BJ (cell line): ENCODE measurements at regions not wholly inside any gene's neighbourhood (a gene's known extent, or its start where the extent isn't known, plus 50 kb on each side); places are given as distances from the start of the nearest gene placed in this dataset.

ENCODE experiments used
- CTCF ChIA-PET: fragments of 350-600 bp; formaldehyde crosslinking; extraction: SDS; loops from one replicate; lab custom pipeline; 2021; ENCODE audit warnings: antibody characterized with exemption, inconsistent platforms; lab: Yijun Ruan, JAX
- POLR2A ChIA-PET: fragments of 300-600 bp; sonication (Branson Sonifier 250); formaldehyde crosslinking; extraction: SDS; loops from one replicate; lab custom pipeline; 2021; ENCODE audit warnings: antibody characterized with exemption; lab: Charles Lee
- DNase-seq: peaks from one replicate; pipeline ENCODE4 v3.0.0-alpha.2; 2011; ENCODE audit warnings: low read depth
- H3K27me3 ChIP-seq: 2 replicates; pipeline ENCODE4 v1.6.0; 2011; ENCODE audit warnings: low read length; ENCODE audit not compliant: control insufficient read depth, insufficient read depth
- H3K36me3 ChIP-seq: 2 replicates; pipeline ENCODE4 v1.5.1; 2011; ENCODE audit warnings: low read length; ENCODE audit not compliant: control insufficient read depth, insufficient read depth
- H3K4me3 ChIP-seq: 2 replicates; pipeline ENCODE4 v1.5.1; 2011; ENCODE audit warnings: low read depth, mild to moderate bottlenecking, control low read depth, low read length
- CTCF ChIP-seq: IDR thresholded peaks from 2 replicates; pipeline ENCODE4 v1.5.1; 2011; ENCODE audit warnings: low read depth, mild to moderate bottlenecking, control low read depth, inconsistent platforms, low read length, moderate library complexity; ENCODE audit not compliant: insufficient read depth

GRCh38 chr15:100778831-100779288 lies 100.8 kb upstream of the ALDH1A3 start:
- no peaks in the 10 kb centered on the region for H3K27me3 ChIP-seq
- TF ChIP-seq CTCF: no peak
- POLR2A ChIA-PET: no interaction called here
- DNase-seq: no peak
- no peaks in the 10 kb centered on the region for H3K36me3 ChIP-seq
- H3K4me3 ChIP-seq: no peak overlapping the region
- CTCF ChIA-PET: no interaction called here

- Histone ChIP-seq H3K4me3 (no peak overlapping the region), H3K27me3 (no peaks in the 10 kb centered on the region), H3K36me3 (no peaks in the 10 kb centered on the region)
- no peak for TF ChIP-seq CTCF
- ChIA-PET CTCF (no interaction called here), POLR2A (no interaction called here)
- no peak for DNase-seq
Observed at GRCh38 chr15:100779331-100780207, 100.1 kb upstream of the ALDH1A3 start.

DNA sequence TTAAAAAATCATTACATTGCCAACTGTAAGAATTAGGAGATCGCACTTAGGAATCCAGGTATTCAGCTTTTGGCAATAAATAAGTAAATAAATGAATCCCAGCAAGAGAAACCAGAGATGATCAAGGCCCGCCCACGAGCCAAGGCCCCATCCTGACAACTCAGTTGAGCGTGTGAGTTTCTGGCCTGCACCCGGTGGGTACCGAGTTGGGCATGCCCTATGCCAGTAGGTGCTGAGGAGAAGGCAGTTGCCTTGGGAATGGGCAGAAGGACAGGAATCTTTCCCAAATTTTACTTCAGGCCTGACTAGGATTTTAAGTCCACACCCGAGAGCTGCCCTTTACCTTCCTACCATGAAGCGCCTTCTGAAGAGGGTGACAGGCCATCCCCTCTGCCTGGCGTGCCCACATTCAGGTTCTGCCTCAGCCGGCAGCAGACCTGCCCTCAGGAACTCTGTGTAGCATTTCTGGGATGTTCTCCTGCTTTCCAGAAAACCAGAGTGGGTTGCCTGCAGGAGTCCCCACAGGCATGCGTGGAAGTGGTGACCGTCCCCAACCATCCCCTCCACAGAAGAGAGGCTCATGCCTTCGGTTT lies 99.3 kb upstream of the ALDH1A3 start:
- Histone ChIP-seq H3K36me3 (no peaks in the 10 kb centered on the region), H3K4me3 (no peak overlapping the region), H3K27me3 (no peaks in the 10 kb centered on the region)
- no peak for TF ChIP-seq CTCF
- no peak for DNase-seq
- POLR2A ChIA-PET: no interaction called here
- CTCF ChIA-PET: no interaction called here

GRCh38 chr15:100781061-100781960 lies 98.3 kb upstream of the ALDH1A3 start:
- Histone ChIP-seq H3K36me3 (no peaks in the 10 kb centered on the region), H3K4me3 (no peak overlapping the region), H3K27me3 (no peaks in the 10 kb centered on the region)
- DNase-seq: no peak
- POLR2A ChIA-PET: no interaction called here
- CTCF ChIA-PET: no interaction called here
- no peak for TF ChIP-seq CTCF

- H3K4me3 ChIP-seq: no peak overlapping the region
- no peak for DNase-seq
- no peaks in the 10 kb centered on the region for H3K27me3 ChIP-seq
- ChIA-PET CTCF (no interaction called here), POLR2A (no interaction called here)
- no peaks in the 10 kb centered on the region for H3K36me3 ChIP-seq
- TF ChIP-seq CTCF: no peak
Observed at GRCh38 chr15:100781961-100782530, 97.6 kb upstream of the ALDH1A3 start.
